ENCODE measurements at regions not wholly inside any gene's neighbourhood (a gene's known extent, or its start where the extent isn't known, plus 50 kb on each side); places are given as distances from the start of the nearest gene placed in this dataset.
"Not testable (repeated sequence)": the region's sequence is repeated elsewhere in the genome, so short reads cannot be mapped to it uniquely, and the experiment has no call there.

- no peaks in the 10 kb centered on the region for H3K4me1 ChIP-seq
- H3K27ac ChIP-seq: no peak overlapping the region
- intact Hi-C loops (cut with DNase I): no loop called here
- H3K4me3 ChIP-seq: no peak overlapping the region
- H3K36me3 ChIP-seq: no peaks in the 10 kb centered on the region
- no peaks in the 10 kb centered on the region for H3K9me3 ChIP-seq
- H3K9ac ChIP-seq (ENCODE audit: low read depth in 2 of 2, low read length in 2 of 2): no peak overlapping the region
- H3K27me3 ChIP-seq: no peaks in the 10 kb centered on the region
- TF ChIP-seq CTCF (IDR thresholded peaks at IDR 0.05): no peak
- DNase-seq: no peak
Observed at GRCh38 chr14:38616959-38617358, 361.1 kb upstream of the CLEC14A start.

- DNase-seq: no peak
- Histone ChIP-seq H3K9me3 (no peaks in the 10 kb centered on the region), H3K4me3 (no peak overlapping the region), H3K4me1 (no peaks in the 10 kb centered on the region), H3K36me3 (no peaks in the 10 kb centered on the region), H3K27me3 (no peaks in the 10 kb centered on the region), H3K9ac (ENCODE audit: low read depth in 2 of 2, low read length in 2 of 2) (no peak overlapping the region), H3K27ac (no peak overlapping the region)
- intact Hi-C loops (cut with DNase I): no loop called here
- no peak for TF ChIP-seq CTCF (IDR thresholded peaks at IDR 0.05)
Observed at GRCh38 chr14:38611928-38612327, 356.0 kb upstream of the CLEC14A start.

- Histone ChIP-seq H3K36me3 (no peaks in the 10 kb centered on the region), H3K27me3 (no peaks in the 10 kb centered on the region), H3K4me1 (no peaks in the 10 kb centered on the region), H3K4me3 (no peak overlapping the region), H3K9me3 (no peaks in the 10 kb centered on the region), H3K27ac (no peak overlapping the region), H3K9ac (ENCODE audit: low read depth in 2 of 2, low read length in 2 of 2) (no peak overlapping the region)
- intact Hi-C loops (cut with DNase I): loop anchor here (10.0 kb wide), 1 partner anchor 623 kb away; no protein-coding TSS in a partner anchor
- DNase-seq: no peak
- no peak for TF ChIP-seq CTCF (IDR thresholded peaks at IDR 0.05)
Observed at GRCh38 chr14:38608244-38608643, 352.4 kb upstream of the CLEC14A start.

GRCh38 chr14:38605193-38606114 is 349.6 kb upstream of the CLEC14A start:
- intact Hi-C loops (cut with DNase I): loop anchor here (10.0 kb wide), 1 partner anchor 621 kb away; no protein-coding TSS in a partner anchor
- no peak for TF ChIP-seq CTCF (IDR thresholded peaks at IDR 0.05)
- Histone ChIP-seq H3K9me3 (no peaks in the 10 kb centered on the region), H3K27me3 (no peaks in the 10 kb centered on the region), H3K4me1 (no peaks in the 10 kb centered on the region), H3K36me3 (no peaks in the 10 kb centered on the region), H3K4me3 (no peak overlapping the region), H3K9ac (ENCODE audit: low read depth in 2 of 2, low read length in 2 of 2) (no peak overlapping the region), H3K27ac (no peak overlapping the region)
- no peak for DNase-seq

GRCh38 chr14:38600572-38600971 is 344.7 kb upstream of the CLEC14A start:
- H3K4me3 ChIP-seq; H3K36me3 ChIP-seq; H3K9ac ChIP-seq (ENCODE audit: low read depth in 2 of 2, low read length in 2 of 2); H3K27me3 ChIP-seq; H3K27ac ChIP-seq; H3K4me1 ChIP-seq; H3K9me3 ChIP-seq; DNase-seq: not testable (repeated sequence)
- intact Hi-C loops (cut with DNase I): loop anchor here (10.0 kb wide), 1 partner anchor 616 kb away; no protein-coding TSS in a partner anchor

- DNase-seq: no peak
- H3K36me3 ChIP-seq: no peaks in the 10 kb centered on the region
- no peaks in the 10 kb centered on the region for H3K27me3 ChIP-seq
- no peak overlapping the region for H3K27ac ChIP-seq
- H3K4me1 ChIP-seq: no peaks in the 10 kb centered on the region
- TF ChIP-seq CTCF (IDR thresholded peaks at IDR 0.05): no peak
- no peak overlapping the region for H3K9ac ChIP-seq (ENCODE audit: low read depth in 2 of 2, low read length in 2 of 2)
- intact Hi-C loops (cut with DNase I): no loop called here
- no peaks in the 10 kb centered on the region for H3K9me3 ChIP-seq
- H3K4me3 ChIP-seq: no peak overlapping the region
Observed at GRCh38 chr14:38593476-38593875, 337.6 kb upstream of the CLEC14A start.
